Upper lobe of right lung (tissue), 1 donor: ENCODE measurements at regions not wholly inside any gene's neighbourhood (a gene's known extent, or its start where the extent isn't known, plus 50 kb on each side); places are given as distances from the start of the nearest gene placed in this dataset.
"Not testable (repeated sequence)": the region's sequence is repeated elsewhere in the genome, so short reads cannot be mapped to it uniquely, and the experiment has no call there.

ENCODE experiments used
- ATAC-seq: fragments of 200-7000 bp; cut with Tn5 transposase; one replicate; pipeline ENCODE4 v1.9.1; 2020; ENCODE audit warnings: mild to moderate bottlenecking, moderate library complexity
- DNase-seq: peaks from one replicate; pipeline ENCODE4 v3.0.0-alpha.2; 2020
- H3K27ac ChIP-seq: fragments of 200-600 bp; one replicate; pipeline ENCODE4 v1.8.0; 2022
- H3K27me3 ChIP-seq: fragments of 200-600 bp; one replicate; pipeline ENCODE4 v1.8.0; 2022; ENCODE audit warnings: mild to moderate bottlenecking
- H3K36me3 ChIP-seq: fragments of 200-600 bp; one replicate; pipeline ENCODE4 v1.8.0; 2022
- H3K4me1 ChIP-seq: fragments of 200-600 bp; one replicate; pipeline ENCODE4 v1.8.0; 2022
- H3K4me3 ChIP-seq: fragments of 200-600 bp; one replicate; pipeline ENCODE4 v1.8.0; 2022; ENCODE audit warnings: mild to moderate bottlenecking
- H3K9me3 ChIP-seq: fragments of 200-600 bp; one replicate; pipeline ENCODE4 v1.8.0; 2022
- intact Hi-C: fragments of 100-400 bp; cut with DNase I; formaldehyde crosslinking; loops from one replicate; pipeline ENCODE4 v1.11.0; 2022
- TF ChIP-seq, protein P1 (sequence below): fragments of 200-600 bp; IDR thresholded peaks from one replicate; pipeline ENCODE4 v1.8.0; 2022; ENCODE audit warnings: antibody characterized with exemption
- donor health status: DM: no; HTN: yes; CAD: no; lungs with severe emphysema.

DNA sequence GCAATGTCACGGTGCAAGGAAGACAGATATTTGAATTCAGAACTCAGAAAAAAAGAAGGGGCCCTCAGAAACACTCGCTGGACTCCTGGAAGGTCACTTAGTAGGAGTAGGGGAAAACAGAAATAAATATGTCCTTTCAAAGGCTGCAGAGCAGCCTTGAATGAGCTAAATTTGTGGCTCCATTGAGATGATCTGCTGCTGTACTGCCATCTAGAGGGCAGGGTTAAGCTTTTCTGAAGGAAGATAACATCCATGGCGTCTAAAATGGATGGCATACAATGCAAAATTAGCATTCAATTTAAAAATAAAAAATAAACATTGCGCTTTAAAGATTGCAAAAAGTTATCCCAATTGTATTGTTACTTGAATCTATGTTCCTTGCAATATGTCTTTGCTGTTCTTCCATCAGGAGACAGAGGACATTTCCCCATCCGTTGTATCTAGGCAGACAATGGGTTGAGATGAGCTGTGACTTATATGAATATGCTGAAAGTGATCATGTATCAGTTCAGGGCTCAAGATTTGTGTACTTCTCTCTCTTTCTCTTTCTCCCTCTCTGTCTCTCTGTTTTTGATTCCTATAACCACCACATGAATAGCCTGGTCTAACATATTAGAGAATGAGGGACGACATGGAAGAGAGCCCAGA is 642.2 kb downstream of the SH2D4B start:
- Histone ChIP-seq H3K9me3 (no peaks in the 10 kb centered on the region), H3K27ac (no peak overlapping the region), H3K27me3 (no peaks in the 10 kb centered on the region), H3K4me1 (no peaks in the 10 kb centered on the region), H3K4me3 (no peak overlapping the region), H3K36me3 (no peaks in the 10 kb centered on the region)
- TF ChIP-seq, protein P1, sequence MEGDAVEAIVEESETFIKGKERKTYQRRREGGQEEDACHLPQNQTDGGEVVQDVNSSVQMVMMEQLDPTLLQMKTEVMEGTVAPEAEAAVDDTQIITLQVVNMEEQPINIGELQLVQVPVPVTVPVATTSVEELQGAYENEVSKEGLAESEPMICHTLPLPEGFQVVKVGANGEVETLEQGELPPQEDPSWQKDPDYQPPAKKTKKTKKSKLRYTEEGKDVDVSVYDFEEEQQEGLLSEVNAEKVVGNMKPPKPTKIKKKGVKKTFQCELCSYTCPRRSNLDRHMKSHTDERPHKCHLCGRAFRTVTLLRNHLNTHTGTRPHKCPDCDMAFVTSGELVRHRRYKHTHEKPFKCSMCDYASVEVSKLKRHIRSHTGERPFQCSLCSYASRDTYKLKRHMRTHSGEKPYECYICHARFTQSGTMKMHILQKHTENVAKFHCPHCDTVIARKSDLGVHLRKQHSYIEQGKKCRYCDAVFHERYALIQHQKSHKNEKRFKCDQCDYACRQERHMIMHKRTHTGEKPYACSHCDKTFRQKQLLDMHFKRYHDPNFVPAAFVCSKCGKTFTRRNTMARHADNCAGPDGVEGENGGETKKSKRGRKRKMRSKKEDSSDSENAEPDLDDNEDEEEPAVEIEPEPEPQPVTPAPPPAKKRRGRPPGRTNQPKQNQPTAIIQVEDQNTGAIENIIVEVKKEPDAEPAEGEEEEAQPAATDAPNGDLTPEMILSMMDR, result peak; percentile 33
- DNase-seq (no peak), ATAC-seq (no peak)
- intact Hi-C loops, result no loop called here

DNA sequence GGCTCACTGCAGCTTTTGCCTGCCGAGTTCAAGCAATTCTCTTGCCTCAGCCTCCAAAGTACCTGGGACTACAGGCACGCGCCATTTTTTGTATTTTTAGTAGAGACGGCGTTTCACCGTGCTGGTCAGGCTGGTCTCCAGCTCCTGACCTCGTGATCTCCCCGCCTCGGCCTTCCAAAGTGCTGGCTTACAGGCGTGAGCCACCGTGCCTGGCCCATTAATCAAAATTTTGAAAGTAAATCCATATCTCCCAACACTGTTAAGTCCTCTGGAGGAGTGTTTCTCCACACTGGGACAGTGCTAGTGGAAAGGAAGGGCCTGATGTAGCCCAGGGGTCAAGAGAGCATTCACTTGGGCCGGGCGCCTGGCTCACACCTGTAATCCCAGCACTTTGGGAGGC is 644.6 kb downstream of the SH2D4B start:
- Histone ChIP-seq H3K27me3 (no peaks in the 10 kb centered on the region), H3K36me3 (no peaks in the 10 kb centered on the region), H3K27ac (no peak overlapping the region), H3K4me1 (no peaks in the 10 kb centered on the region), H3K9me3 (no peaks in the 10 kb centered on the region), H3K4me3 (no peak overlapping the region)
- TF ChIP-seq, protein P1, result no peak
- ATAC-seq (no peak), DNase-seq (no peak)
- intact Hi-C loops, result no loop called here

DNA sequence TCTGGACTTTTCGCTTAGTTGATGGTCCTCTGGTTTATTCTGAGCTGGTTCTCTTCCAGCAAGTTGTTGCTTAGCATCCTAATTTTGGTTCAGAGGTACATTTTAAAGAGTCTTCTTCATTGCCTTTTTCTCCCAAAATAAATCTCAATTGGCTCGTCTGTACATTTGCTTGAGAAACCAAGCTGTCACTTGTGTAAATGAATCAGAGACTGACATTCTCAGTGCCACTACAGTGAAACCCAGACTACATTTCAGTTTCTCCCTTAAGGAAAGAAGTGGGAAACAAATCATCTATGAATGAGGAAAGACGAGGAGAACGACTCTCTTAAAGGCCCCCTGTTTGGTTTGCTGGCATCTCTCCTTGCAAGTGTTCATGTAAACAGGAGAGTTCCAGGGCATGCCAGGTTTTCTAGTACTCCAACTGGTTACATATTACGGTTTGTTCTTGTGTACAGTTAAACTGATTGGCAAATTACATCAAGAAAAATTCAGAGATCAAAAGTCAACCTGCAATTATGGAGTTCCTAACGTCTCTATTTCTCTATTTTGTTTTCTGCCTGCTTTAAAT is 654.6 kb downstream of the SH2D4B start:
- Histone ChIP-seq H3K4me1 (no peaks in the 10 kb centered on the region), H3K27me3 (no peaks in the 10 kb centered on the region)

DNA sequence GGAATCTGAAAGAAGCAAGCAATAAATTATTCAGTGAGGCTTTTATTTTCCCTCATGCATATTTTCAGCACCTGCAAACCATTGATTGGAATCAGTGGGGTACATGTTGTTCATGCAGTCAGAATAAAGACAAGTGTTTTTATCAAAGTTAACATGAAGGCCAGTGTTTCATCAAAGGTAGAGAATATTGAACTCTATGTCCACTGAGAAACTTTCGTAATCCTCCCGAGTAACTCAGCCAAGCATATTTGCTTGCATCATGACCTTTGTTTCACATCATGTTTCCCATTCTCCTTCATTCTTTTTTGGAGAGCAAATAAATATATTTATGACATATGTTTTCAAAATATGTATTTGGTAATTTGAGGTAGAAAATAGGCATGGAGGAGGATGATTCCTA is 663.1 kb downstream of the SH2D4B start:
- no peak for DNase-seq
- TF ChIP-seq, protein P1, result no peak
- Histone ChIP-seq H3K9me3 (no peaks in the 10 kb centered on the region), H3K36me3 (no peaks in the 10 kb centered on the region), H3K27me3 (no peaks in the 10 kb centered on the region), H3K27ac (no peak overlapping the region), H3K4me3 (no peak overlapping the region), H3K4me1 (no peaks in the 10 kb centered on the region)
- intact Hi-C loops, result no loop called here
- no peak for ATAC-seq

More for the DNA sequence above, 654.6 kb downstream of the SH2D4B start:
- ATAC-seq, result no peak
- no peak overlapping the region for H3K4me3 ChIP-seq
- no peaks in the 10 kb centered on the region for H3K9me3 ChIP-seq
- H3K36me3 ChIP-seq, result no peaks in the 10 kb centered on the region
- intact Hi-C loops, result no loop called here
- DNase-seq, result no peak
- TF ChIP-seq, protein P1, result no peak
- no peak overlapping the region for H3K27ac ChIP-seq

DNA sequence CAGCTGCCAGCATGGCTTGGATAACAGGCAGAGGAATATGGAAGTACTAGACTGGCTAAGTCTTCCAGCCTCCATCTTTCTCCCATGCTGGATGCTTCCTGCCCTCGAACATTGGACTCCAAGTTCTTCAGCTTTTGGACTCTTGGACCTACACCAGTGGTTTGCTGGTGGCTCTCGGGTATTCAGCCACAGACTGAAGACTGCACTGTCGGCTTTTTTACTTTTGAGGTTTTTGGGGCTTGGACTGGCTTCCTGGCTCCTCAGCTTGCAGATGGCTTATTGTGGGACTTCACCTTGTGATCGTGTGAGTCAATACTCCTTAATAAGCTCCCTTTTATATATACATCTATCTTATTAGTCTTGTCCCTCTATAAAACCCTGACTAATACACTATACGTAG is 667.6 kb upstream of the NRG3 start:
- H3K27me3 ChIP-seq, H3K4me3 ChIP-seq, DNase-seq, intact Hi-C loops, ATAC-seq, H3K27ac ChIP-seq, H3K4me1 ChIP-seq, H3K36me3 ChIP-seq, H3K9me3 ChIP-seq: not testable (repeated sequence)

DNA sequence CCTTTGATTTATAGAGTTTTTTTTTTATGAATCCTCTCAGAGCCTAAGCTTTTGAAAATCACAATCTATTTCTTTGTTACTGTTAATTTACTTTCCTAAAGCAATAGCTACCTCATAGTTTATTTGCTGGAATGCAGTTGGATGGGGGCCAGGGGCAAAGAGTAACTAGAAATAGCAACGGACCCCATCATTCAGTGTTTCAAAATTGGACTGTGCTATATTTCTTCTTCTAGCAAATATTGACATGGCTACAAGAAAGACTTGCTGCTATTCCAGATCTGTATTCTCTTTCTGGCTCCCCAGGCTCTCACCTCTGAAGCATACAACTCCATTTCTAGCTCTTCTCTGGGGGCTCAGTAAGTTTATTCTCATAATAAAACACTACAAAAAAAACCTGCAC is 661.6 kb upstream of the NRG3 start:
- TF ChIP-seq, protein P1, result no peak
- no peaks in the 10 kb centered on the region for H3K9me3 ChIP-seq
- H3K27me3 ChIP-seq, result no peaks in the 10 kb centered on the region
- DNase-seq, result no peak
- intact Hi-C loops, result no loop called here
- H3K27ac ChIP-seq, result no peak overlapping the region
- H3K36me3 ChIP-seq, result no peaks in the 10 kb centered on the region
- no peak for ATAC-seq
- no peaks in the 10 kb centered on the region for H3K4me1 ChIP-seq
- H3K4me3 ChIP-seq, result no peak overlapping the region
